Epithelial cell of proximal tubule (primary cell): ENCODE measurements at regions not wholly inside any gene's neighbourhood (a gene's known extent, or its start where the extent isn't known, plus 50 kb on each side); places are given as distances from the start of the nearest gene placed in this dataset.

Experiments
- DNase-seq: peaks from one replicate; pipeline ENCODE4 v3.0.0-alpha.2; 2011; ENCODE audit warnings: low read depth
- H3K4me3 ChIP-seq: 2 replicates; pipeline ENCODE4 v1.5.1; 2011; ENCODE audit warnings: low read depth, mild to moderate bottlenecking, low read length
- CTCF ChIP-seq: conservative IDR thresholded peaks from 2 replicates; pipeline ENCODE4 v1.5.1; 2012; ENCODE audit warnings: low read depth, mild to moderate bottlenecking, low read length

DNA sequence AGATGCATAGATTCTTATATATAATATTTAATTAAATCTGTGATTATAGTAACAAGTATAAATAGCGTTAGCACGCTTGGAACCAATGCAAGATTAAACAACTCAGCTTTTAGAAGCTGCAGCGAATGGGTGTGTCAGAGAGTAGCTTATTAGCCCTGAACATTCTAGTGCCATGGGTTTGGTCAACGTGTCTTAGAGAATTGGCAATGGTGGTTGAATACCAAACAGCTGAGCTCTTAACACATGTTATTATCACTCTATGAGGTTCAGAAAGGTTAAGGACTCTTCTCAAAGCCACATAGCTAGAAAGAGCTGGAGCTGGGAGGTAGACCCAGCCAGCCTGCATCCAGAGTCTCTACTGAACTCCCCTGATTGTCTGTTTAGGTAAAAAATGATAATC lies 284.2 kb upstream of the CHD6 start:
- DNase-seq = no peak
- H3K4me3 ChIP-seq = no peak overlapping the region
- no peak for TF ChIP-seq CTCF

- TF ChIP-seq CTCF = no peak
- no peak for DNase-seq
- no peak overlapping the region for H3K4me3 ChIP-seq
These were observed 282.1 kb upstream of the CHD6 start for GRCh38 chr20:41900201-41900691.

DNA sequence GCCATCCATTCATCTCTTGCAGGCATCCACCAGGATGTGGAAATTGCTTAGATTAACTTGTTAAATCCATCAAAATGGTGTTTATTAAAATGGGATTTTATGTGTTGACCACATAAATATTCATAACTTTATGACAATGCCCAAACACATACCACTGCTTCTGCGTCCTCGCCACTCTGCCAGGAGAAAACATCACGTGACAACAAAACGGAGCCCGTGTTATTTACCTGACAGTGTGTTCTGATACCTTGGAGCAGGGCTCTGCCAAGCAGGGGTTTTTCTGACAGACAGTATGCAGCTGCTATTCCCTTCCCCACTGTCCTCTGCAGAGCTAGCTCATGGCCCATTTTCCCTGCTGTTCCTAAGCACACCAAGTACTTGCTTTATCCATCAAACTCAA lies 279.5 kb upstream of the CHD6 start:
- DNase-seq = no peak
- TF ChIP-seq CTCF = no peak
- H3K4me3 ChIP-seq = no peak overlapping the region

DNA sequence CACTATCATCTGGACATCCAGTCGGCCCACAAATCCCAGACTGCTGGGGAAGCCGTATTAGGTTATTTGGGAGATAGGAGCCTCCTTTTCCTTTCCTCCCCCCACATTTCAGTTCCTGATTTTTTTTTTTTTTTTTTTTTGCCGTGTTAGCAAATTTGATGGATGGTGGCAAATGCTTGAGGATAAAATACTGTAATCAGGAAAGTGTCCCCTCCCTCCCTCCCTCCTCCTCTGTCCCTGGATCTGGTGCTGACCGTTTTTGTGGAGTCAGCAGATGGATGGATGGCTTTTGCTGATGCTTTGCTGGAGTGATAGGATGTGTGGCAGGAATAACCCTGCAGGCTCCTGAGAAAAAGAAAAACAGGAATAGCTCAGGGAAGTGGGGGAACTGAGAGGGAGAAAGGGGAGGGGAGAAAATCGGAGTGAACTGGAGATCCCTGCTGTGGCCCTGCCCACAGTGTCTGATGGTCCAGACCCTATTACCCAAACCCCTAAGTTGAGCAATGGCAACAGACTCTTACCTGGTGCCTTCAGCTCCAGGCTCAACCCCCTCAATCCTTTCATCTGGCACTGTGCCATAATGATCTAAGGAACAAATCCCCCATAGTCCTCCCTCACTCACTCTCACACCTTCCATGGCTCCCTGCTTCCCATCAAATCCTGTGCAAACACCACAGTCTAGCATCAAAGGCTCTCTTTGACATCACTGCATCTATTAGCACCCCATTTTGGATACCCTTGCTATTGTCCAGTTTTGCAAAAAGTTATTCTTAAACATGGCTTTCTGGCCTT lies 277.3 kb upstream of the CHD6 start:
- DNase-seq = no peak
- H3K4me3 ChIP-seq = no peak overlapping the region
- no peak for TF ChIP-seq CTCF

- H3K4me3 ChIP-seq = no peak overlapping the region
- no peak for DNase-seq
- TF ChIP-seq CTCF = no peak
These were observed 276.2 kb upstream of the CHD6 start for GRCh38 chr20:41894255-41894963.

DNA sequence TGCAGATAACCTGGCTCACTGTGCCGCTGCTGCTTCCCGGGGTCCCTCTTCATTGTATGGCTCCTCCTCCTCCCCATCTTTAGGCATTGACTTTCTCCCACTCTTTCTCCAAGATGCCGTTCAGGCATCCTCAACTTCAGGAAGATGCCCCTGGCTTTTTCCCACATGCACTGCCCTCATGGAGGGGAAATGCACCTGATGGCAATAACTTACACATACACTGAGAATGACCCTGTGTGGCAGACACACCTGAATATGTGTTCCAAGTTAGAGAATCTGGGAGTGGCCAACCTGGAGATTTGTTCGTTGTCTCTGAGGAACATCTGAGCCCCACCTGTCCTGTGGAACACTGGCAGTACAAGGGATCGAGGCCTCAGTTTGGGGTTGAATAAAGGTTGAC lies 273.9 kb upstream of the CHD6 start:
- no peak for TF ChIP-seq CTCF
- DNase-seq = no peak
- H3K4me3 ChIP-seq = no peak overlapping the region
